Lung (tissue), 11 donors: ENCODE measurements at regions not wholly inside any gene's neighbourhood (a gene's known extent, or its start where the extent isn't known, plus 50 kb on each side); places are given as distances from the start of the nearest gene placed in this dataset.
A peak's percentile ranks its signal among the peaks of the same experiment; 100 is the strongest.

Experiments used
- ATAC-seq: fragments of 200-7000 bp; cut with Tn5 transposase; one replicate; pipeline ENCODE4 v1.9.1; 2020; ENCODE audit warnings: moderate number of reproducible peaks; ENCODE audit not compliant: insufficient read depth, low FRiP score
- DNase-seq, 3 donors: peaks; one replicate each; pipeline ENCODE4 v3.0.0-alpha.2; 2013 to 2017
- H3K27ac ChIP-seq, 2 donors: one replicate each; pipeline ENCODE4 v1.5.1; 2013; ENCODE audit warnings: mild to moderate bottlenecking in 2 of 2, moderate library complexity in 2 of 2, control low read depth in 1 of 2, inconsistent platforms in 1 of 2, low read depth in 1 of 2, low read length in 1 of 2
- H3K27me3 ChIP-seq, 3 donors: one replicate each; pipeline ENCODE4 v1.5.1; 2013; ENCODE audit warnings: low read length in 2 of 3; ENCODE audit not compliant: control insufficient read depth in 3 of 3, insufficient read depth in 3 of 3
- H3K36me3 ChIP-seq, 4 donors: one replicate each; pipeline ENCODE4 v1.5.1; 2013; ENCODE audit warnings: low read length in 4 of 4, mild to moderate bottlenecking in 1 of 4, moderate library complexity in 1 of 4; ENCODE audit not compliant: control insufficient read depth in 4 of 4, insufficient read depth in 4 of 4
- H3K4me1 ChIP-seq, 5 donors: one replicate each; pipeline ENCODE4 v1.5.1; 2013; ENCODE audit warnings: low read length in 5 of 5, mild to moderate bottlenecking in 2 of 5, moderate library complexity in 1 of 5; ENCODE audit not compliant: control insufficient read depth in 5 of 5, insufficient read depth in 5 of 5
- H3K4me3 ChIP-seq: one replicate; pipeline ENCODE4 v1.5.1; 2013; ENCODE audit warnings: mild to moderate bottlenecking, control low read depth, moderate library complexity
- H3K9ac ChIP-seq, 2 donors: one replicate each; pipeline ENCODE4 v1.5.1; 2013; ENCODE audit warnings: low read length in 2 of 2, control low read depth in 1 of 2; ENCODE audit not compliant: insufficient read depth in 1 of 2
- H3K9me3 ChIP-seq, 4 donors: one replicate each; pipeline ENCODE4 v1.5.1; 2013; ENCODE audit warnings: low read length in 3 of 4, mild to moderate bottlenecking in 1 of 4, moderate library complexity in 1 of 4; ENCODE audit not compliant: control insufficient read depth in 4 of 4, insufficient read depth in 3 of 4
- WGBS, 2 donors: extraction: QIAGEN DNeasy Blood & Tissue Kit; methylation state at CpG; one replicate each; pipeline ENCODE4 v1.1.7; 2013; 5-methylcytosine and 5-hydroxymethylcytosine counted together
- TF ChIP-seq, protein P1 (sequence below): IDR thresholded peaks from 2 replicates; pipeline ENCODE4 v1.5.1; 2012; ENCODE audit warnings: mild to moderate bottlenecking; ENCODE audit errors: control extremely low read depth, extremely low read depth
- donor health status: control.
- donor health status: control.
- donor health status: Bipolar disorder and iron deficiency.
- donor health status: healthy.
- donor health status: DM: yes; HTN: yes; CAD: no.

DNA sequence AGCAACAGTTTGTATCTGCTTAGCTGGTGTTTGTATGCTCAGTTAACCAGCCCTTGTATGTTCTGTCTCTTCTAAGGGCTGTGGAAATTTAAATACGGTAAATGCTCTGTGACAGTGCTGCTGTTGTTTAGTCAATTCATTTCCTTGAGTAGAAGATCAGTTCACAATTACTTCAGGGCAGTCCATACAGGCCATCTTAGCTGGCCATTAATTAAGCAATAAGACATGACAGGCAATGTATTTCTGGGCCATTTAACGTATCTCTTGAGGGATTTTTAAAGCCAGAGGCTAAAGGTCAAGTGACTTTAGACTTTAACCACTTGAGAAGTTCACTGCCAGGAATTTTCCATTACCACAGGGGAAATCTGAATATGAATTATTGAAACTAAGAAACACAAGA, 351.8 kb downstream of the ZIC1 start:
- Histone ChIP-seq H3K27ac (no peak overlapping the region), H3K36me3 (no peaks in the 10 kb centered on the region)
- no peak for ATAC-seq

DNA sequence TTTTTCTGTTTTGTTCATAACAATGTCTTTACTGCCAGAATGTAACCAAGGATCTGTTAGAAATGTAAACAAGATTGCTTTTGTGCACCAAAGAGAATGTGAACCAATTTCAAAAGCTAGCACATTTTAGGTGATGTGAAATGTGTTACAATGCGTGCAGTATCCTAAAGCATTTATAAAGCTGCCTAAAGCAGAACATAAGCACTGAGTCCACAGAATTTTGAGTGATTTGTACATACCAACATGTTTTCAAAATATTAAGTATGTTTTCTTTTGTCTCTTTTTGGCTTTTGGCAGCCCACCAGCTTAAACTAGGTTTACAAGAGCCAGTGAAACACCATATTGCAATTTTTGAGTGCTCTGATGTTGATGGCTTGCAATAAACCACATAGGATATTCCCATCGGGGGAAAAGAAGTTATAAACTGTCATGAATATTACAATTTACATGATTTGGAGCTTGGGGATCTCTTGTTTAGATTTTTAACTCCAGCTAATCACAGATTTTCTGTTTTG, 364.0 kb downstream of the ZIC1 start:
- no peak overlapping the region for H3K27ac ChIP-seq
- no peaks in the 10 kb centered on the region for H3K9me3 ChIP-seq
- 71 to 73% methylated on average over 2 of the region's 2 CpGs for WGBS, 2 donors
- no peak overlapping the region for H3K4me3 ChIP-seq
- ATAC-seq (no peak), DNase-seq (peak in 2 of 3 donors; percentile 10 to 14)
- TF ChIP-seq, protein P1, sequence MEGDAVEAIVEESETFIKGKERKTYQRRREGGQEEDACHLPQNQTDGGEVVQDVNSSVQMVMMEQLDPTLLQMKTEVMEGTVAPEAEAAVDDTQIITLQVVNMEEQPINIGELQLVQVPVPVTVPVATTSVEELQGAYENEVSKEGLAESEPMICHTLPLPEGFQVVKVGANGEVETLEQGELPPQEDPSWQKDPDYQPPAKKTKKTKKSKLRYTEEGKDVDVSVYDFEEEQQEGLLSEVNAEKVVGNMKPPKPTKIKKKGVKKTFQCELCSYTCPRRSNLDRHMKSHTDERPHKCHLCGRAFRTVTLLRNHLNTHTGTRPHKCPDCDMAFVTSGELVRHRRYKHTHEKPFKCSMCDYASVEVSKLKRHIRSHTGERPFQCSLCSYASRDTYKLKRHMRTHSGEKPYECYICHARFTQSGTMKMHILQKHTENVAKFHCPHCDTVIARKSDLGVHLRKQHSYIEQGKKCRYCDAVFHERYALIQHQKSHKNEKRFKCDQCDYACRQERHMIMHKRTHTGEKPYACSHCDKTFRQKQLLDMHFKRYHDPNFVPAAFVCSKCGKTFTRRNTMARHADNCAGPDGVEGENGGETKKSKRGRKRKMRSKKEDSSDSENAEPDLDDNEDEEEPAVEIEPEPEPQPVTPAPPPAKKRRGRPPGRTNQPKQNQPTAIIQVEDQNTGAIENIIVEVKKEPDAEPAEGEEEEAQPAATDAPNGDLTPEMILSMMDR, result no peak
- peaks cover 0 to 3% (median 0%) of the 10 kb centered on the region in 5 donors for H3K4me1 ChIP-seq
- H3K9ac ChIP-seq, result no peak overlapping the region
- no peaks in the 10 kb centered on the region for H3K27me3 ChIP-seq
- H3K36me3 ChIP-seq, result no peaks in the 10 kb centered on the region

More for the DNA sequence above, 351.8 kb downstream of the ZIC1 start:
- DNase-seq, result no peak
- WGBS, 2 donors, result 36 to 58% methylated on average over 2 of the region's 2 CpGs
- no peak overlapping the region for H3K9ac ChIP-seq
- TF ChIP-seq, protein P1, result no peak
- H3K9me3 ChIP-seq, result no peaks in the 10 kb centered on the region
- no peaks in the 10 kb centered on the region for H3K27me3 ChIP-seq
- no peak overlapping the region for H3K4me3 ChIP-seq
- H3K4me1 ChIP-seq, result peaks cover 0 to 2% (median 0%) of the 10 kb centered on the region in 5 donors

DNA sequence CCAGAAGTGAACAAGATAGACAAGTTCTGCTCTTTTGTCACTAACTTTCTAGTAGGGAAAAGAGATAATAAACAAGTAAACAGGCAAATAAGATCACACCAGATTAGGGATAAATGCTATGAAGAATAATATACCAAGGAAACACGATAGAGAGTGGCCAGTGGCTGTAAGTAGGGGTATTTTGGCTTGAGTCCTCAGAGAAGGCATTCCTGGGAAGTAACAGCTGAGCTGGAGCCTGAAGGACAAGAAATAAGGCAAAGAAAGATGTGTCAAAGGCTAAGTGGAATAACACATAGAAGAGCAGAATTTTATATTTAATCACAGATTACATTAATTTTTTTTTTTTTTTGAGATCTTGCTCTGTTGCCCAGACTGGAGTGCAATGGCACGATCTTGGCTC, 366.2 kb downstream of the ZIC1 start:
- Histone ChIP-seq H3K9me3 (no peaks in the 10 kb centered on the region), H3K4me3 (no peak overlapping the region), H3K36me3 (no peaks in the 10 kb centered on the region), H3K27ac (no peak overlapping the region), H3K4me1 (peaks cover 0 to 3% (median 0%) of the 10 kb centered on the region in 5 donors), H3K9ac (no peak overlapping the region), H3K27me3 (no peaks in the 10 kb centered on the region)
- no peak for DNase-seq
- 73 to 76% methylated on average over 2 of the region's 2 CpGs for WGBS, 2 donors
- ATAC-seq, result no peak
- TF ChIP-seq, protein P1, result no peak
